Epithelial cell of esophagus (primary cell): ENCODE measurements at regions not wholly inside any gene's neighbourhood (a gene's known extent, or its start where the extent isn't known, plus 50 kb on each side); places are given as distances from the start of the nearest gene placed in this dataset.

Experiments used
- DNase-seq: peaks from one replicate; pipeline ENCODE4 v3.0.0; 2010; ENCODE audit warnings: low read depth
- H3K4me3 ChIP-seq: 2 replicates; pipeline ENCODE4 v1.5.1; 2011; ENCODE audit warnings: mild to moderate bottlenecking, low read length, control low read depth
- TF ChIP-seq, protein P1 (sequence below): IDR thresholded peaks from 2 replicates; pipeline ENCODE4 v1.5.1; 2011; ENCODE audit warnings: low read depth, mild to moderate bottlenecking, low read length, control low read depth, inconsistent platforms; ENCODE audit not compliant: insufficient read depth; ENCODE audit errors: missing control alignments

GRCh38 chr6:40258531-40258930 is 324.3 kb upstream of the MOCS1 start:
- TF ChIP-seq, protein P1, sequence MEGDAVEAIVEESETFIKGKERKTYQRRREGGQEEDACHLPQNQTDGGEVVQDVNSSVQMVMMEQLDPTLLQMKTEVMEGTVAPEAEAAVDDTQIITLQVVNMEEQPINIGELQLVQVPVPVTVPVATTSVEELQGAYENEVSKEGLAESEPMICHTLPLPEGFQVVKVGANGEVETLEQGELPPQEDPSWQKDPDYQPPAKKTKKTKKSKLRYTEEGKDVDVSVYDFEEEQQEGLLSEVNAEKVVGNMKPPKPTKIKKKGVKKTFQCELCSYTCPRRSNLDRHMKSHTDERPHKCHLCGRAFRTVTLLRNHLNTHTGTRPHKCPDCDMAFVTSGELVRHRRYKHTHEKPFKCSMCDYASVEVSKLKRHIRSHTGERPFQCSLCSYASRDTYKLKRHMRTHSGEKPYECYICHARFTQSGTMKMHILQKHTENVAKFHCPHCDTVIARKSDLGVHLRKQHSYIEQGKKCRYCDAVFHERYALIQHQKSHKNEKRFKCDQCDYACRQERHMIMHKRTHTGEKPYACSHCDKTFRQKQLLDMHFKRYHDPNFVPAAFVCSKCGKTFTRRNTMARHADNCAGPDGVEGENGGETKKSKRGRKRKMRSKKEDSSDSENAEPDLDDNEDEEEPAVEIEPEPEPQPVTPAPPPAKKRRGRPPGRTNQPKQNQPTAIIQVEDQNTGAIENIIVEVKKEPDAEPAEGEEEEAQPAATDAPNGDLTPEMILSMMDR, result no peak
- H3K4me3 ChIP-seq, result no peak overlapping the region
- no peak for DNase-seq

- H3K4me3 ChIP-seq, result no peak overlapping the region
- TF ChIP-seq, protein P1, result no peak
- no peak for DNase-seq
Observed at GRCh38 chr6:40256831-40257230, 322.6 kb upstream of the MOCS1 start.

GRCh38 chr6:40256224-40256623 is 322.0 kb upstream of the MOCS1 start:
- no peak for DNase-seq
- no peak overlapping the region for H3K4me3 ChIP-seq
- TF ChIP-seq, protein P1, result no peak

DNA sequence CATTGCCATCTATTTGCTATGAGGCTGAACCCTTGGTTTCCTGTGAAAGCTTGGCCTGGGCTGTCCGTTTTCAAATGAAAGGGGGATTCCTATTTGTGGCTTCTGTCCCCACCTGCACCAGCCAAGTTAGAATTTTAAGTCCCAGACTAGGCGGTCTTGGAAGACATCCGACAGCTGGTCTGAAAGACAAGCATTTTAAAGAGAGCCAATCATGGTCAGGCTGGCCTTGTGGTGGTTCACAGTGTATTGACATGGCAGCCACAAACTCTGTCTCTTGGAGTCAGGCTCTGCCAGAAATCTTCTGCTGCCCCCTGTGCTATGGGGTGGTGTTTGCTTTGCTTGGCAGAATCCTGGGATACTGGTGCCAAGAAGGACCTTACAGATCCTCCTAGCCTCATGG is 319.2 kb upstream of the MOCS1 start:
- no peak for DNase-seq
- TF ChIP-seq, protein P1, result no peak

DNA sequence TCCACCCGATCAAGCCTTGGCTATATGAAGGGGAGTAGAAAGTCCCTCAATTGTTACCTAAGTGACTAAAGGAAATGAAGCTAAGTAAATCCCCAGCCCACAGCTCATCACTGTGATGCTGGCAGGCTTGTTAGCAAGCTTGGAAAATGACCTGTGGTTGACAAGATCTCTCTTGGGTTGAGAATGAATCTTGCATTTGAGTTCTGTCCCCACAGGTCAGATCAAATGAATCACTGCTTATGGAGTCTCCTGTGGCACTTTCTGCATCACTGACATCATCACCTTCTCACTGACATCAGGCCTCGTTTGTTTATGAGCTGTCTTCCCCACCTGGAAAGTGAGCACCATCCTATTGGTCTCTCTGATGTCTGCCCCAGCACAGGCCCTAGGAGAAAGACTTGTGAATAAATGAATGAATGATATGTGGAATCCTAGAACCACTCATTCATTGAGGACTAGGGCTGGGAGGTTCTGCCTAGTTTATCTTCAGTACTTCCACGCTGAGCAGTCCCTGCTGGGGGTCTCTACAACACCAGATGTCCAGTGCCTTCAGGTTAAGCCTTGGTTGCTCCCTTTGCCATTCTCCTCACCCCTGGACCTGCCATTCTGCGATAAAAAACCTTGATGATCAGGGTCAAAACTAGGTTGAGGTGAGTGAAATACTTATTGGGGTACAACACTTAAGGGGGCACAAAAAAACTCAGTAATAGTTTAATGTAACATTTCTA is 318.4 kb upstream of the MOCS1 start:
- DNase-seq, result no peak
- TF ChIP-seq, protein P1, result no peak
- H3K4me3 ChIP-seq, result no peak overlapping the region

More for the DNA sequence above, 319.2 kb upstream of the MOCS1 start:
- no peak overlapping the region for H3K4me3 ChIP-seq

GRCh38 chr6:40251637-40252300 is 317.5 kb upstream of the MOCS1 start:
- TF ChIP-seq, protein P1, result no peak
- DNase-seq, result no peak
- no peak overlapping the region for H3K4me3 ChIP-seq

GRCh38 chr6:40249935-40250334 is 315.7 kb upstream of the MOCS1 start:
- H3K4me3 ChIP-seq, result no peak overlapping the region
- DNase-seq, result no peak
- TF ChIP-seq, protein P1, result no peak
